ENCODE measurements at regions not wholly inside any gene's neighbourhood (a gene's known extent, or its start where the extent isn't known, plus 50 kb on each side); places are given as distances from the start of the nearest gene placed in this dataset.

DNA sequence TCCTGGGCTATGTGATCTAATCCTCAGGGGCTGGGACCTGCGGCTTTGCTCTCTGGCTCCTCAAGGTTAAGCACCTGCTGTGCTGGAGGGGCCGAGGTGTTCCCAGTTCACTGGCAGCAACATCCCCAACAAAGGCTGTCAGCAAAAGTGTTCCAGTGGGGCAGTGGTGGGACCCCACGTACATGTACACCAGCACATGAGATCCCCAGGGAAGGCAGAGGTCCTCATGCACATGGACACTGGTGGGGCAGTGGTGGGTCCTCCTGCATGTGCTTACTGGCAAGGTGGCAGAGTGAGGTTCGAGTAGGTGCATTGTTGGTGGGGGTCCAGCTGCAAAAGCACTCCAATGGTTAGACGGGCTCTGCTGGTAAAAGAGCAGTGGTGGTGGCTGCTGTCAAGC lies 255.6 kb upstream of the MPDZ start:
- no peak overlapping the region for H3K4me2 ChIP-seq (ENCODE audit: insufficient read depth, low read length)
- dilution Hi-C loops (cut with MboI; ENCODE audit: extremely low pct_ligation_motif_present, low sequenced_read_pairs) = no loop called here
- no TSS peak for BruUV-seq (replicated peaks)

More for the DNA sequence above, 255.6 kb upstream of the MPDZ start:
- Histone ChIP-seq H3K27ac (ENCODE audit: insufficient read depth, low read depth, low read length) (no peak overlapping the region), H3K27me3 (ENCODE audit: control insufficient read depth in 2 of 2, insufficient read depth in 2 of 2, low read length in 2 of 2) (no peaks in the 10 kb centered on the region), H3K36me3 (ENCODE audit: control insufficient read depth in 2 of 2, extremely low read depth in 1 of 2, insufficient read depth in 2 of 2, low read length in 2 of 2) (no peaks in the 10 kb centered on the region), H4K20me1 (replicated peaks; ENCODE audit: control insufficient read depth, extremely low read depth, insufficient read depth, low read length) (no peaks in the 10 kb centered on the region), H3K9me1 (replicated peaks; ENCODE audit: control insufficient read depth, extremely low read depth, insufficient read depth, low read length) (no peaks in the 10 kb centered on the region), H3K4me1 (ENCODE audit: control insufficient read depth, extremely low read depth, insufficient read depth, low read length) (peaks cover 14% of the 10 kb centered on the region), H2AFZ (ENCODE audit: low read depth, low read length) (no peak overlapping the region), H3K9ac (replicated peaks; ENCODE audit: extremely low read depth, insufficient read depth, low read length) (no peak overlapping the region), H3K4me3 (replicated peaks in 1 of 3; ENCODE audit: insufficient read depth in 1 of 3, low read depth in 1 of 3, low read length in 3 of 3) (no peak overlapping the region), H3K9me3 (replicated peaks; ENCODE audit: control insufficient read depth, insufficient read depth, low read length) (no peaks in the 10 kb centered on the region), H3K79me2 (ENCODE audit: control insufficient read depth, insufficient read depth, low read length) (no peaks in the 10 kb centered on the region)
- FAIRE-seq (no peak), DNase-seq (ENCODE audit: low read depth, low spot score) (no peak)
- ChIA-PET CTCF (no interaction called here), POLR2A (no interaction called here)
- TF ChIP-seq MYC (IDR thresholded peaks at IDR 0.05; ENCODE audit: low read depth, low read length) (no peak), POLR2AphosphoS5 (IDR thresholded peaks at IDR 0.05; ENCODE audit: insufficient read depth, low read depth, low read length) (no peak), EZH2 (IDR thresholded peaks at IDR 0.05; ENCODE audit: borderline replicate concordance, low read depth, low read length, severe bottlenecking) (no peak), JUN (IDR thresholded peaks at IDR 0.05; ENCODE audit: borderline replicate concordance, insufficient read depth, insufficient read length, low read depth) (no peak), FOS (IDR thresholded peaks at IDR 0.05; ENCODE audit: borderline replicate concordance, insufficient read depth, low read length) (no peak), GATA2 (IDR thresholded peaks at IDR 0.05; ENCODE audit: insufficient read depth, insufficient read length, low read depth, low read length) (no peak), POLR2A (IDR thresholded peaks at IDR 0.05; ENCODE audit: low read depth, low read length) (no peak)
- TF ChIP-seq, protein P1, sequence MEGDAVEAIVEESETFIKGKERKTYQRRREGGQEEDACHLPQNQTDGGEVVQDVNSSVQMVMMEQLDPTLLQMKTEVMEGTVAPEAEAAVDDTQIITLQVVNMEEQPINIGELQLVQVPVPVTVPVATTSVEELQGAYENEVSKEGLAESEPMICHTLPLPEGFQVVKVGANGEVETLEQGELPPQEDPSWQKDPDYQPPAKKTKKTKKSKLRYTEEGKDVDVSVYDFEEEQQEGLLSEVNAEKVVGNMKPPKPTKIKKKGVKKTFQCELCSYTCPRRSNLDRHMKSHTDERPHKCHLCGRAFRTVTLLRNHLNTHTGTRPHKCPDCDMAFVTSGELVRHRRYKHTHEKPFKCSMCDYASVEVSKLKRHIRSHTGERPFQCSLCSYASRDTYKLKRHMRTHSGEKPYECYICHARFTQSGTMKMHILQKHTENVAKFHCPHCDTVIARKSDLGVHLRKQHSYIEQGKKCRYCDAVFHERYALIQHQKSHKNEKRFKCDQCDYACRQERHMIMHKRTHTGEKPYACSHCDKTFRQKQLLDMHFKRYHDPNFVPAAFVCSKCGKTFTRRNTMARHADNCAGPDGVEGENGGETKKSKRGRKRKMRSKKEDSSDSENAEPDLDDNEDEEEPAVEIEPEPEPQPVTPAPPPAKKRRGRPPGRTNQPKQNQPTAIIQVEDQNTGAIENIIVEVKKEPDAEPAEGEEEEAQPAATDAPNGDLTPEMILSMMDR (IDR thresholded peaks at IDR 0.05; ENCODE audit: extremely low read depth in 1 of 2, insufficient read depth in 1 of 2, low read depth in 1 of 2, low read length in 2 of 2) = no peak
- TF ChIP-seq, protein P2, sequence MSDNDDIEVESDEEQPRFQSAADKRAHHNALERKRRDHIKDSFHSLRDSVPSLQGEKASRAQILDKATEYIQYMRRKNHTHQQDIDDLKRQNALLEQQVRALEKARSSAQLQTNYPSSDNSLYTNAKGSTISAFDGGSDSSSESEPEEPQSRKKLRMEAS (IDR thresholded peaks at IDR 0.05; ENCODE audit: insufficient read depth, insufficient read length) = no peak
- intact Hi-C loops (cut with micrococcal nuclease) = no loop called here

Data from endothelial cell of umbilical vein (primary cell).